Hepatocyte (in vitro differentiated cells): ENCODE measurements at regions not wholly inside any gene's neighbourhood (a gene's known extent, or its start where the extent isn't known, plus 50 kb on each side); places are given as distances from the start of the nearest gene placed in this dataset.

Source experiments
- DNase-seq: peaks from one replicate; pipeline ENCODE4 v3.0.0-alpha.2; 2016; ENCODE audit warnings: low spot score
- H2AFZ ChIP-seq: fragments of 200-600 bp; sonication (generic); 2 replicates; pipeline ENCODE4 v1.6.0; 2016; ENCODE audit warnings: antibody characterized with exemption, mild to moderate bottlenecking
- H3K27ac ChIP-seq: fragments of 200-600 bp; sonication (generic); 2 replicates; pipeline ENCODE4 v1.5.1; 2016; ENCODE audit warnings: mild to moderate bottlenecking
- H3K27me3 ChIP-seq: fragments of 200-600 bp; sonication (generic); 2 replicates; pipeline ENCODE4 v1.6.1; 2016
- H3K36me3 ChIP-seq: fragments of 200-600 bp; sonication (generic); replicated peaks from 2 replicates; pipeline ENCODE4 v1.5.1; 2016; ENCODE audit warnings: low read depth; ENCODE audit not compliant: insufficient read depth
- H3K4me1 ChIP-seq: fragments of 200-600 bp; sonication (generic); 2 replicates; pipeline ENCODE4 v1.5.1; 2016; ENCODE audit warnings: mild to moderate bottlenecking, moderate library complexity; ENCODE audit not compliant: insufficient read depth
- H3K4me2 ChIP-seq: fragments of 200-600 bp; sonication (generic); 2 replicates; pipeline ENCODE4 v1.6.0; 2016
- H3K4me3 ChIP-seq: fragments of 200-600 bp; sonication (generic); 2 replicates; pipeline ENCODE4 v1.5.1; 2016; ENCODE audit warnings: mild to moderate bottlenecking
- H3K79me2 ChIP-seq: fragments of 200-600 bp; sonication (generic); 2 replicates; pipeline ENCODE4 v1.6.0; 2017; ENCODE audit warnings: mild to moderate bottlenecking
- H3K9me2 ChIP-seq: fragments of 200-600 bp; sonication (generic); replicated peaks from 2 replicates; pipeline ENCODE4 v1.6.0; 2017; ENCODE audit warnings: mild to moderate bottlenecking; ENCODE audit not compliant: insufficient read depth
- H3K9me3 ChIP-seq: fragments of 200-600 bp; sonication (generic); 2 replicates; pipeline ENCODE4 v1.5.1; 2016; ENCODE audit warnings: low read depth, mild to moderate bottlenecking
- H4K20me1 ChIP-seq: fragments of 200-600 bp; sonication (generic); 2 replicates; pipeline ENCODE4 v1.6.0; 2016; ENCODE audit warnings: mild to moderate bottlenecking; ENCODE audit not compliant: insufficient read depth, poor library complexity, severe bottlenecking
- CTCF ChIP-seq: fragments of 200-600 bp; sonication (generic); IDR thresholded peaks from 2 replicates; pipeline ENCODE4 v1.5.1; 2016; ENCODE audit warnings: antibody characterized with exemption, mild to moderate bottlenecking; ENCODE audit not compliant: poor library complexity
- EZH2 ChIP-seq: fragments of 200-600 bp; sonication (generic); IDR thresholded peaks from 2 replicates; pipeline ENCODE4 v1.6.1; 2016; ENCODE audit warnings: antibody characterized with exemption, mild to moderate bottlenecking, borderline replicate concordance
- EZH2phosphoT487 ChIP-seq: fragments of 200-600 bp; sonication (generic); IDR thresholded peaks from one replicate; pipeline ENCODE4 v1.6.1; 2018; ENCODE audit warnings: antibody characterized with exemption, mild to moderate bottlenecking, low read depth, moderate library complexity; ENCODE audit not compliant: unreplicated experiment, severe bottlenecking
- WGBS: methylation state at CpG from one replicate; pipeline ENCODE4 v1.1.6; 2016; ENCODE audit warnings: low lambda C conversion rate; ENCODE audit errors: missing lambda C conversion rate; 5-methylcytosine and 5-hydroxymethylcytosine counted together

- Histone ChIP-seq H4K20me1 (no peaks in the 10 kb centered on the region), H2AFZ (no peak overlapping the region), H3K4me1 (no peaks in the 10 kb centered on the region), H3K4me3 (no peak overlapping the region), H3K9me3 (no peaks in the 10 kb centered on the region), H3K9me2 (no peaks in the 10 kb centered on the region), H3K4me2 (no peak overlapping the region), H3K27ac (no peak overlapping the region), H3K79me2 (no peaks in the 10 kb centered on the region), H3K36me3 (no peaks in the 10 kb centered on the region), H3K27me3 (peaks cover 3% of the 10 kb centered on the region)
- DNase-seq, result no peak
- TF ChIP-seq CTCF (no peak), EZH2 (no peak), EZH2phosphoT487 (no peak)
- WGBS, result 90% methylated on average over 1 of the region's 1 CpG
Measured at GRCh38 chr16:17031484-17032268, 439.1 kb downstream of the XYLT1 start.

- H3K9me2 ChIP-seq, result no peaks in the 10 kb centered on the region
- no peaks in the 10 kb centered on the region for H4K20me1 ChIP-seq
- no peak for DNase-seq
- WGBS, result 80% methylated on average over 6 of the region's 6 CpGs
- H2AFZ ChIP-seq, result no peak overlapping the region
- TF ChIP-seq EZH2phosphoT487 (no peak), EZH2 (no peak), CTCF (no peak)
- no peak overlapping the region for H3K27ac ChIP-seq
- no peak overlapping the region for H3K4me2 ChIP-seq
- no peaks in the 10 kb centered on the region for H3K36me3 ChIP-seq
- no peak overlapping the region for H3K4me3 ChIP-seq
- H3K27me3 ChIP-seq, result peaks cover 3% of the 10 kb centered on the region
- no peaks in the 10 kb centered on the region for H3K79me2 ChIP-seq
- H3K9me3 ChIP-seq, result no peaks in the 10 kb centered on the region
- no peaks in the 10 kb centered on the region for H3K4me1 ChIP-seq
Measured at GRCh38 chr16:17032332-17032731, 438.4 kb downstream of the XYLT1 start.

- Histone ChIP-seq H3K27ac (no peak overlapping the region), H3K4me3 (no peak overlapping the region), H3K79me2 (no peaks in the 10 kb centered on the region), H4K20me1 (no peaks in the 10 kb centered on the region), H3K9me3 (no peaks in the 10 kb centered on the region), H3K9me2 (no peaks in the 10 kb centered on the region), H3K27me3 (peaks cover 8% of the 10 kb centered on the region), H2AFZ (no peak overlapping the region), H3K4me2 (no peak overlapping the region), H3K36me3 (no peaks in the 10 kb centered on the region), H3K4me1 (no peaks in the 10 kb centered on the region)
- no peak for TF ChIP-seq EZH2
- TF ChIP-seq CTCF, result no peak
- no peak for TF ChIP-seq EZH2phosphoT487
- WGBS, result 57% methylated on average over 1 of the region's 1 CpG
- DNase-seq, result no peak
Measured at GRCh38 chr16:17034477-17035252, 436.1 kb downstream of the XYLT1 start.
